SK-N-MC (cell line): ENCODE measurements at regions not wholly inside any gene's neighbourhood (a gene's known extent, or its start where the extent isn't known, plus 50 kb on each side); places are given as distances from the start of the nearest gene placed in this dataset.

Experiments
- DNase-seq: peaks from one replicate; pipeline ENCODE4 v3.0.0-alpha.2; 2011; ENCODE audit warnings: low read depth, low spot score
- H3K27ac ChIP-seq: fragments of 200-600 bp; sonication (generic); 2 replicates; pipeline ENCODE4 v1.5.1; 2016; ENCODE audit warnings: mixed run types
- H3K36me3 ChIP-seq: fragments of 200-600 bp; sonication (generic); 2 replicates; pipeline ENCODE4 v1.6.1; 2017; ENCODE audit warnings: antibody characterized with exemption, low read length, mixed read lengths; ENCODE audit not compliant: insufficient read depth
- H3K4me3 ChIP-seq: fragments of 200-600 bp; sonication (generic); 2 replicates; pipeline ENCODE4 v1.5.1; 2016
- H3K9ac ChIP-seq: fragments of 200-600 bp; sonication (generic); 2 replicates; pipeline ENCODE4 v1.8.0; 2017; ENCODE audit warnings: mixed run types, mixed read lengths; ENCODE audit not compliant: insufficient read length
- H3K9me3 ChIP-seq: fragments of 200-600 bp; sonication (generic); 2 replicates; pipeline ENCODE4 v1.6.1; 2017; ENCODE audit warnings: low read depth, mild to moderate bottlenecking, antibody characterized with exemption, low read length, moderate library complexity, mixed read lengths
- EZH2 ChIP-seq: fragments of 200-600 bp; sonication (generic); IDR thresholded peaks from one replicate; pipeline ENCODE4 v1.6.1; 2017; ENCODE audit warnings: antibody characterized with exemption
- FOXP2 ChIP-seq: optimal IDR thresholded peaks from 2 replicates; pipeline ENCODE3; 2011; ENCODE audit warnings: mild to moderate bottlenecking, moderate library complexity; ENCODE audit not compliant: insufficient read depth; ENCODE audit errors: extremely low read length, control extremely low read depth
- POLR2AphosphoS5 ChIP-seq: IDR thresholded peaks from 2 replicates; pipeline ENCODE4 v1.6.1; 2012; ENCODE audit warnings: mild to moderate bottlenecking, low read depth, low read length, borderline replicate concordance

GRCh38 chr5:138702166-138703077 lies 50.8 kb upstream of the CTNNA1 start:
- no peaks in the 10 kb centered on the region for H3K36me3 ChIP-seq
- no peak for DNase-seq
- H3K9me3 ChIP-seq, result no peaks in the 10 kb centered on the region
- TF ChIP-seq FOXP2 (no peak), POLR2AphosphoS5 (no peak), EZH2 (no peak)
- no peak overlapping the region for H3K4me3 ChIP-seq
- H3K9ac ChIP-seq, result no peak overlapping the region
- no peak overlapping the region for H3K27ac ChIP-seq

- H3K27ac ChIP-seq, result no peak overlapping the region
- no peak for DNase-seq
- no peaks in the 10 kb centered on the region for H3K36me3 ChIP-seq
- no peak for TF ChIP-seq FOXP2
- no peak for TF ChIP-seq POLR2AphosphoS5
- TF ChIP-seq EZH2, result no peak
- H3K9ac ChIP-seq, result no peak overlapping the region
- H3K9me3 ChIP-seq, result no peaks in the 10 kb centered on the region
- H3K4me3 ChIP-seq, result no peak overlapping the region
Measured at GRCh38 chr5:138701678-138702077, 51.5 kb upstream of the CTNNA1 start.

GRCh38 chr5:138700581-138701362 lies 52.5 kb upstream of the CTNNA1 start:
- Histone ChIP-seq H3K9ac (no peak overlapping the region), H3K9me3 (no peaks in the 10 kb centered on the region), H3K27ac (peak overlapping the region; percentile 61), H3K4me3 (no peak overlapping the region), H3K36me3 (no peaks in the 10 kb centered on the region)
- no peak for TF ChIP-seq EZH2
- no peak for TF ChIP-seq POLR2AphosphoS5
- no peak for TF ChIP-seq FOXP2
- DNase-seq, result no peak

GRCh38 chr5:138699482-138699881 lies 53.7 kb upstream of the CTNNA1 start:
- DNase-seq, result no peak
- Histone ChIP-seq H3K27ac (no peak overlapping the region), H3K9me3 (no peaks in the 10 kb centered on the region), H3K4me3 (no peak overlapping the region), H3K9ac (no peak overlapping the region), H3K36me3 (no peaks in the 10 kb centered on the region)
- no peak for TF ChIP-seq EZH2
- TF ChIP-seq FOXP2, result no peak
- no peak for TF ChIP-seq POLR2AphosphoS5

GRCh38 chr5:138698713-138699112 lies 54.5 kb upstream of the CTNNA1 start:
- Histone ChIP-seq H3K9ac (no peak overlapping the region), H3K9me3 (no peaks in the 10 kb centered on the region), H3K27ac (no peak overlapping the region), H3K4me3 (no peak overlapping the region), H3K36me3 (no peaks in the 10 kb centered on the region)
- DNase-seq, result no peak
- TF ChIP-seq FOXP2 (no peak), POLR2AphosphoS5 (no peak), EZH2 (no peak)

- Histone ChIP-seq H3K27ac (no peak overlapping the region), H3K4me3 (no peak overlapping the region), H3K9ac (no peak overlapping the region), H3K36me3 (no peaks in the 10 kb centered on the region), H3K9me3 (no peaks in the 10 kb centered on the region)
- TF ChIP-seq FOXP2, result no peak
- no peak for TF ChIP-seq POLR2AphosphoS5
- no peak for TF ChIP-seq EZH2
- no peak for DNase-seq
Measured at GRCh38 chr5:138697720-138698360, 55.4 kb upstream of the CTNNA1 start.

GRCh38 chr5:138696501-138696900 lies 56.7 kb upstream of the CTNNA1 start:
- Histone ChIP-seq H3K9ac (no peak overlapping the region), H3K27ac (no peak overlapping the region), H3K9me3 (no peaks in the 10 kb centered on the region), H3K4me3 (no peak overlapping the region), H3K36me3 (no peaks in the 10 kb centered on the region)
- DNase-seq, result no peak
- no peak for TF ChIP-seq POLR2AphosphoS5
- TF ChIP-seq EZH2, result no peak
- no peak for TF ChIP-seq FOXP2

GRCh38 chr5:138695781-138696180 lies 57.4 kb upstream of the CTNNA1 start:
- Histone ChIP-seq H3K9me3 (no peaks in the 10 kb centered on the region), H3K4me3 (no peak overlapping the region), H3K36me3 (no peaks in the 10 kb centered on the region), H3K27ac (no peak overlapping the region), H3K9ac (no peak overlapping the region)
- no peak for TF ChIP-seq POLR2AphosphoS5
- no peak for TF ChIP-seq FOXP2
- TF ChIP-seq EZH2, result no peak
- DNase-seq, result no peak
